ENCODE measurements at regions not wholly inside any gene's neighbourhood (a gene's known extent, or its start where the extent isn't known, plus 50 kb on each side); places are given as distances from the start of the nearest gene placed in this dataset.

- DNase-seq (ENCODE audit: low read depth in 2 of 3, low spot score in 2 of 3): no peak
These were observed 129.3 kb downstream of the BUD13 start for GRCh38 chr11:116643521-116643920.

- no peak for DNase-seq (ENCODE audit: low read depth in 2 of 3, low spot score in 2 of 3)
These were observed 129.9 kb downstream of the BUD13 start for GRCh38 chr11:116642902-116643301.

GRCh38 chr11:116642481-116642880 lies 130.3 kb downstream of the BUD13 start:
- DNase-seq (ENCODE audit: low read depth in 2 of 3, low spot score in 2 of 3): no peak

- no peak for DNase-seq (ENCODE audit: low read depth in 2 of 3, low spot score in 2 of 3)
These were observed 131.2 kb downstream of the BUD13 start for GRCh38 chr11:116641561-116642045.

GRCh38 chr11:116640641-116641402 lies 132.0 kb downstream of the BUD13 start:
- DNase-seq (ENCODE audit: low read depth in 2 of 3, low spot score in 2 of 3): no peak

- DNase-seq (ENCODE audit: low read depth in 2 of 3, low spot score in 2 of 3): no peak
These were observed 134.3 kb downstream of the BUD13 start for GRCh38 chr11:116638463-116638862.

GRCh38 chr11:116637766-116638165 lies 135.0 kb downstream of the BUD13 start:
- DNase-seq (ENCODE audit: low read depth in 2 of 3, low spot score in 2 of 3): no peak

GRCh38 chr11:116636341-116636929 lies 136.4 kb downstream of the BUD13 start:
- DNase-seq (ENCODE audit: low read depth in 2 of 3, low spot score in 2 of 3): no peak

GRCh38 chr11:116631201-116631600 lies 141.6 kb downstream of the BUD13 start:
- no peak for DNase-seq (ENCODE audit: low read depth in 2 of 3, low spot score in 2 of 3)

GRCh38 chr11:116618461-116618860 lies 154.3 kb downstream of the BUD13 start:
- DNase-seq (ENCODE audit: low read depth in 2 of 3, low spot score in 2 of 3): no peak

GRCh38 chr11:116615211-116615865 lies 157.4 kb downstream of the BUD13 start:
- no peak for DNase-seq (ENCODE audit: low read depth in 2 of 3, low spot score in 2 of 3)

GRCh38 chr11:116614306-116615210 lies 158.2 kb downstream of the BUD13 start:
- DNase-seq (ENCODE audit: low read depth in 2 of 3, low spot score in 2 of 3): no peak

- DNase-seq (ENCODE audit: low read depth in 2 of 3, low spot score in 2 of 3): no peak
These were observed 159.4 kb downstream of the BUD13 start for GRCh38 chr11:116613206-116613875.

- no peak for DNase-seq (ENCODE audit: low read depth in 2 of 3, low spot score in 2 of 3)
These were observed 160.7 kb downstream of the BUD13 start for GRCh38 chr11:116611998-116612620.

GRCh38 chr11:116610190-116610589 lies 162.6 kb downstream of the BUD13 start:
- no peak for DNase-seq (ENCODE audit: low read depth in 2 of 3, low spot score in 2 of 3)

- no peak for DNase-seq (ENCODE audit: low read depth in 2 of 3, low spot score in 2 of 3)
These were observed 165.8 kb downstream of the BUD13 start for GRCh38 chr11:116607027-116607426.

GRCh38 chr11:116605543-116606459 lies 167.0 kb downstream of the BUD13 start:
- no peak for DNase-seq (ENCODE audit: low read depth in 2 of 3, low spot score in 2 of 3)

- no peak for DNase-seq (ENCODE audit: low read depth in 2 of 3, low spot score in 2 of 3)
These were observed 169.0 kb downstream of the BUD13 start for GRCh38 chr11:116603728-116604323.

GRCh38 chr11:116602637-116602942 lies 170.2 kb downstream of the BUD13 start:
- no peak for DNase-seq (ENCODE audit: low read depth in 2 of 3, low spot score in 2 of 3)

Measured in activated CD8-positive, alpha-beta memory T cell treated with anti-CD3 and anti-CD28 coated beads for 48 hours (primary cell).